GM23338 (cell line): ENCODE measurements at regions not wholly inside any gene's neighbourhood (a gene's known extent, or its start where the extent isn't known, plus 50 kb on each side); places are given as distances from the start of the nearest gene placed in this dataset.

Source experiments
- CREB1 ChIP-seq: fragments of 250-450 bp; sonication (Bioruptor Pico); IDR thresholded peaks from 2 replicates; pipeline ENCODE4 v1.5.0; 2020; ENCODE audit warnings: low read depth, mild to moderate bottlenecking, moderate library complexity
- CTCF ChIP-seq, 2 experiments: fragments of 200-600 bp in 1 of 2; sonication (generic) in 1 of 2; conservative IDR thresholded peaks; 2 replicates each; pipeline versions ENCODE4 v1.5.1 to v1.6.1; 2016 to 2017; ENCODE audit warnings: antibody characterized with exemption in 2 of 2, low read depth in 2 of 2, mild to moderate bottlenecking in 2 of 2, moderate library complexity in 1 of 2
- ETS1 ChIP-seq: IDR thresholded peaks from 2 replicates; pipeline ENCODE4 v1.6.1; 2016; ENCODE audit warnings: antibody characterized with exemption
- EZH2 ChIP-seq: fragments of 200-600 bp; sonication (generic); IDR thresholded peaks from one replicate; pipeline ENCODE4 v1.8.0; 2017; ENCODE audit warnings: antibody characterized with exemption, mild to moderate bottlenecking, low read depth; ENCODE audit not compliant: unreplicated experiment
- EZH2phosphoT487 ChIP-seq: fragments of 200-600 bp; sonication (generic); IDR thresholded peaks from one replicate; pipeline ENCODE4 v1.8.1; 2018; ENCODE audit warnings: antibody characterized with exemption; ENCODE audit not compliant: unreplicated experiment
- JUNB ChIP-seq: IDR thresholded peaks from one replicate; pipeline ENCODE4 v1.6.1; 2016; ENCODE audit warnings: antibody characterized with exemption; ENCODE audit not compliant: unreplicated experiment
- POLR2AphosphoS5 ChIP-seq: IDR thresholded peaks from 2 replicates; pipeline ENCODE4 v1.6.1; 2016; ENCODE audit warnings: antibody characterized with exemption, low read depth
- REST ChIP-seq: IDR thresholded peaks from one replicate; pipeline ENCODE4 v1.6.1; 2018; ENCODE audit warnings: antibody characterized with exemption; ENCODE audit not compliant: unreplicated experiment
- STAT1 ChIP-seq: IDR thresholded peaks from one replicate; pipeline ENCODE4 v1.6.1; 2016; ENCODE audit warnings: antibody characterized with exemption; ENCODE audit not compliant: unreplicated experiment
- ZNF114 ChIP-seq: fragments of 250-450 bp; sonication (Bioruptor Pico); IDR thresholded peaks from 2 replicates; pipeline ENCODE4 v1.5.0; 2020; ENCODE audit warnings: mild to moderate bottlenecking, moderate library complexity
- ZNF462 ChIP-seq: fragments of 250-450 bp; sonication (Bioruptor Pico); IDR thresholded peaks from 2 replicates; pipeline ENCODE4 v1.5.0; 2020; ENCODE audit warnings: mild to moderate bottlenecking, moderate library complexity

- no peak for TF ChIP-seq EZH2
- no peak for TF ChIP-seq REST
- no peak for TF ChIP-seq CTCF (conservative IDR thresholded peaks at IDR 0.05; ENCODE audit: low read depth in 2 of 2)
- TF ChIP-seq EZH2phosphoT487: no peak
- no peak for TF ChIP-seq CREB1 (CRISPR knock-in tag)
- TF ChIP-seq POLR2AphosphoS5: no peak
- TF ChIP-seq STAT1: no peak
- no peak for TF ChIP-seq ETS1
- no peak for TF ChIP-seq ZNF114 (CRISPR knock-in tag)
- TF ChIP-seq ZNF462: no peak
- no peak for TF ChIP-seq JUNB
Measured at GRCh38 chr7:110144599-110144998, 946.3 kb upstream of the LRRN3 start.
